Keratinocyte (primary cell): ENCODE measurements at regions not wholly inside any gene's neighbourhood (a gene's known extent, or its start where the extent isn't known, plus 50 kb on each side); places are given as distances from the start of the nearest gene placed in this dataset.

Experiments
- EZH2 ChIP-seq: IDR thresholded peaks from one replicate; pipeline ENCODE4 v1.6.1; 2012; ENCODE audit warnings: inconsistent platforms, mild to moderate bottlenecking, low read length, moderate library complexity
- TF ChIP-seq, protein P1 (sequence below), 3 experiments: IDR thresholded peaks in 1 of 3; conservative IDR thresholded peaks in 1 of 3; optimal IDR thresholded peaks in 1 of 3; 2 replicates in 2 of 3; 3 replicates in 1 of 3; pipeline versions ENCODE3 to v1.5.1; 2011; ENCODE audit warnings: low read length in 3 of 3, mild to moderate bottlenecking in 3 of 3, moderate library complexity in 2 of 3, control low read depth in 1 of 3, inconsistent platforms in 1 of 3; ENCODE audit not compliant: insufficient read depth in 2 of 3; ENCODE audit errors: extremely low read depth in 1 of 3

DNA sequence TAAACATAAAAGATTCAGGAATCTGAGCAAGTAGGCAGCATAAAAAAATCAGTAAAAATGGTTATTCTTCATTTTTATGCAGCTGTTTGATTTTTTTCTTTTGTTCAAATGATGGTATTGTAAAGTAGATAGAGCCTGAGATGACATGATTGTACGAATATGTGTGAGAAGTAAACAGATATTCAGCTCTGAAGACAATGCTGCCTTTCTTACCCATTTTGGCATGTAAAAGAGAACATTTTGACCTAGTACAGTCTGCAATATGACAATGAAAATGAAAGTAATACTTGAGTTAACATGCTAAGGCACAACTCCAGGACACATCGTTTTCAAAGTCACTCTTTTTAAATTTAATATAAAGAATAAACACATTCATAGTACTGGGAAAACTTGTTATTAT lies 95.7 kb upstream of the NCAM2 start:
- TF ChIP-seq, protein P1, sequence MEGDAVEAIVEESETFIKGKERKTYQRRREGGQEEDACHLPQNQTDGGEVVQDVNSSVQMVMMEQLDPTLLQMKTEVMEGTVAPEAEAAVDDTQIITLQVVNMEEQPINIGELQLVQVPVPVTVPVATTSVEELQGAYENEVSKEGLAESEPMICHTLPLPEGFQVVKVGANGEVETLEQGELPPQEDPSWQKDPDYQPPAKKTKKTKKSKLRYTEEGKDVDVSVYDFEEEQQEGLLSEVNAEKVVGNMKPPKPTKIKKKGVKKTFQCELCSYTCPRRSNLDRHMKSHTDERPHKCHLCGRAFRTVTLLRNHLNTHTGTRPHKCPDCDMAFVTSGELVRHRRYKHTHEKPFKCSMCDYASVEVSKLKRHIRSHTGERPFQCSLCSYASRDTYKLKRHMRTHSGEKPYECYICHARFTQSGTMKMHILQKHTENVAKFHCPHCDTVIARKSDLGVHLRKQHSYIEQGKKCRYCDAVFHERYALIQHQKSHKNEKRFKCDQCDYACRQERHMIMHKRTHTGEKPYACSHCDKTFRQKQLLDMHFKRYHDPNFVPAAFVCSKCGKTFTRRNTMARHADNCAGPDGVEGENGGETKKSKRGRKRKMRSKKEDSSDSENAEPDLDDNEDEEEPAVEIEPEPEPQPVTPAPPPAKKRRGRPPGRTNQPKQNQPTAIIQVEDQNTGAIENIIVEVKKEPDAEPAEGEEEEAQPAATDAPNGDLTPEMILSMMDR (optimal IDR thresholded peaks at IDR 0.05 in 1 of 3, IDR thresholded peaks at IDR 0.05 in 1 of 3, conservative IDR thresholded peaks at IDR 0.05 in 1 of 3; ENCODE audit: extremely low read depth in 1 of 3, insufficient read depth in 2 of 3, low read length in 3 of 3): no peak
- no peak for TF ChIP-seq EZH2
